ENCODE measurements at regions not wholly inside any gene's neighbourhood (a gene's known extent, or its start where the extent isn't known, plus 50 kb on each side); places are given as distances from the start of the nearest gene placed in this dataset.
A peak's percentile ranks its signal among the peaks of the same experiment; 100 is the strongest.

DNA sequence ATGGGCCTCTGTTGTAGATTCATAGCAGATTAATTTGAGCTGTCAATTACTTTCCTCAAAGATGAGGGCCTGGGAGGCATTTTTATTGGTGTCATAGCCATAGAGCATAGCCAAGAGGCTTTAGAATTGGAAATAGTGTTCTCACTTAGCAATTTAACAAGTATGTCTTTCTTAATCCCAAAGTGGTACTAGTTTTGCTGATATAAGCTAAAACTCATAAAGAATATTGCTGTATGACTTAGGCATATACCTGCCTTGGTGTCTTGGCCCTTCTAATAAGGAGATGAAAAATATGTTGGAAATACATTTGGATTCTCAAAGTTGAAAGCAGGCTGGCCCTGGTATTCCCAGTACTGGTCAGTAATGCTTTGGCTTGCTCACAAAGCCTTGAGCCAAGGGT is 221.5 kb upstream of the CXCL13 start:
- Mint-ChIP-seq H3K27ac (ENCODE audit: unreplicated experiment) (no peak overlapping the region), H3K4me1 (no peaks in the 10 kb centered on the region), H3K9me3 (no peaks in the 10 kb centered on the region), H3K27me3 (ENCODE audit: low read depth) (peaks cover 15% of the 10 kb centered on the region), H3K4me3 (no peak overlapping the region), H3K36me3 (ENCODE audit: low read depth) (no peaks in the 10 kb centered on the region)
- TF ChIP-seq, protein P1, sequence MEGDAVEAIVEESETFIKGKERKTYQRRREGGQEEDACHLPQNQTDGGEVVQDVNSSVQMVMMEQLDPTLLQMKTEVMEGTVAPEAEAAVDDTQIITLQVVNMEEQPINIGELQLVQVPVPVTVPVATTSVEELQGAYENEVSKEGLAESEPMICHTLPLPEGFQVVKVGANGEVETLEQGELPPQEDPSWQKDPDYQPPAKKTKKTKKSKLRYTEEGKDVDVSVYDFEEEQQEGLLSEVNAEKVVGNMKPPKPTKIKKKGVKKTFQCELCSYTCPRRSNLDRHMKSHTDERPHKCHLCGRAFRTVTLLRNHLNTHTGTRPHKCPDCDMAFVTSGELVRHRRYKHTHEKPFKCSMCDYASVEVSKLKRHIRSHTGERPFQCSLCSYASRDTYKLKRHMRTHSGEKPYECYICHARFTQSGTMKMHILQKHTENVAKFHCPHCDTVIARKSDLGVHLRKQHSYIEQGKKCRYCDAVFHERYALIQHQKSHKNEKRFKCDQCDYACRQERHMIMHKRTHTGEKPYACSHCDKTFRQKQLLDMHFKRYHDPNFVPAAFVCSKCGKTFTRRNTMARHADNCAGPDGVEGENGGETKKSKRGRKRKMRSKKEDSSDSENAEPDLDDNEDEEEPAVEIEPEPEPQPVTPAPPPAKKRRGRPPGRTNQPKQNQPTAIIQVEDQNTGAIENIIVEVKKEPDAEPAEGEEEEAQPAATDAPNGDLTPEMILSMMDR (conservative IDR thresholded peaks at IDR 0.05) = no peak
- DNase-seq (ENCODE audit: low read depth, low spot score) = no peak

DNA sequence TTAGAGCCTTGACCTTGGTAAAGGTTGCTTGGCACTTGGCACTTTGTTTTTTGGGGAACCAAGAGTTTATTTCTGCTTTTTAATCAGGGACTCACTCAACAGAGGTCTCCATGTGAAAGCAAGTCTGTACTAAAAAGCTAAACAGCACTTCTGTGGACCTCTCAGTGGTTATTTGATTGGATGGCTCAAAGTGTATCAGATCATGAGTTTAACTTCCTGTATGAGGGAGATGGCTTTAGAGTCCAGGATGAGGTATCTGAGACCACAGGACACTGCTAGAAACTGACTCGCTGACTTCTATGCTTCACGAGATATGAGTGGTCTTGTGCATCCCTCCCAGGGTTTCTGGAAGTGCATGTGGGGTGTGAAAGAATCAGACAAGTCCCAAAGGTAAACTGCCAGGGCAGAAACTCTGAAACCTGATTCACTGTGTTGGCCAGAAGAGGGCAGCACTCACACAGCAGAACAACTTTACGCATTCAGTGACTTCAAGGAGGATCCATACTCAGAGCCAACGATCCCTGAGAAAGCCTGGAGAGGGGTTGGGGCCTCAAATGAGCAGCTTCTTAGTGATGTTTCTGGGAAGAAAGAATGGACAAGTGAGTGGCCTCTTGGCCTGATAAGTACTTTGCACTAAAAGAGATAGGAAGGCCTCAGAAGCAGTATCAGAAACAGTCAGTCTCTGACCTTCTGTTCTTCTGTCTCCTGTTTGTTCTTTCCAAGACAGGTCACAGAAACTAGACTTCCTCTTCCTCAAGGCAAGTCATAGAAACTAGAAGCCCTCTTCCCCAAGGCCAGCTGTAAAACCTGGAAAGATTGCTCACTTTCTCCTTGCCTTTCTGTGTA is 220.3 kb upstream of the CXCL13 start:
- no peaks in the 10 kb centered on the region for H3K4me1 Mint-ChIP-seq
- DNase-seq (ENCODE audit: low read depth, low spot score) = peak; percentile 69
- H3K27me3 Mint-ChIP-seq (ENCODE audit: low read depth) = peaks cover 15% of the 10 kb centered on the region
- TF ChIP-seq, protein P1 (conservative IDR thresholded peaks at IDR 0.05) = peak; percentile 84
- no peak overlapping the region for H3K4me3 Mint-ChIP-seq
- no peak overlapping the region for H3K27ac Mint-ChIP-seq (ENCODE audit: unreplicated experiment)
- no peaks in the 10 kb centered on the region for H3K9me3 Mint-ChIP-seq
- H3K36me3 Mint-ChIP-seq (ENCODE audit: low read depth) = no peaks in the 10 kb centered on the region

DNA sequence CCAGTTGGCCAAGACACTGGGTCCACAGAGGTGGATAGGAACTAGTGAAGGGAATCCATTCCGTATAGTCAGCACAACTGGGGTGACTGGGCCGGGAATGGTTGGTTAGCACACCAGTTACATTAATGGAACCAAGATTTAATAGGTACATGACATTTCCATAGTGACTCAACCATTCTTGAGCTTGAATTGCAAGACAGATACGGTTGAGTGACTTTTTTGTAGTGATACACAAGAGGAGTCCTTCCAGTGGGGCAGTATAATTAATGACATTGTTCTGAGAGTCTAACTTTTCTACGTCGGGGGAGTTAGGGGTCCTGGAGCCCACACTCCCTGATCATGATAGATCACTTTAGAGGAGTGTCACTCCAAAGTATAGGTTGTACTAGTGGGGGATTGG is 211.6 kb upstream of the CXCL13 start:
- Mint-ChIP-seq H3K9me3 (no peaks in the 10 kb centered on the region), H3K4me3 (no peak overlapping the region), H3K27me3 (ENCODE audit: low read depth) (no peaks in the 10 kb centered on the region), H3K36me3 (ENCODE audit: low read depth) (no peaks in the 10 kb centered on the region), H3K27ac (ENCODE audit: unreplicated experiment) (no peak overlapping the region), H3K4me1 (peaks cover 4% of the 10 kb centered on the region)
- no peak for DNase-seq (ENCODE audit: low read depth, low spot score)
- TF ChIP-seq, protein P1 (conservative IDR thresholded peaks at IDR 0.05) = no peak

DNA sequence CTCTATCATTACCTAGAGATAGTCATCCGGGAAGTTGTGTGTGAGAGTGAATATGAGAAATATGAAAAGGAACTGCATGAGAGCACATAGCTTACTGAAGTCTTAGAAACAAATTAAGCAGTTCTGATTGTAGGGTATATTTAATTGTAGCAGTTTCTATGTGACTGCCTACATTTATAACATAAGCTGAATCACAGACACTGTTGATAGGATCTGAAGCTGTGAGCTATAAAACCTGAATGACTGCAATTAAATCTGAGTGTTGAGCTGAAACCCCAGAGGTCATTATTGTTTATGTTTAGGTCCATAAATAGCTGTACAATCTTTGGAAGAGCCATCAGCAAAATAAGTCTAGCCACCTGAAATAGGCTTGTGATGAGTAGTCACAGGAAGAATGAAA is 210.1 kb upstream of the CXCL13 start:
- H3K27ac Mint-ChIP-seq (ENCODE audit: unreplicated experiment) = no peak overlapping the region
- no peaks in the 10 kb centered on the region for H3K9me3 Mint-ChIP-seq
- H3K27me3 Mint-ChIP-seq (ENCODE audit: low read depth) = no peaks in the 10 kb centered on the region

DNA sequence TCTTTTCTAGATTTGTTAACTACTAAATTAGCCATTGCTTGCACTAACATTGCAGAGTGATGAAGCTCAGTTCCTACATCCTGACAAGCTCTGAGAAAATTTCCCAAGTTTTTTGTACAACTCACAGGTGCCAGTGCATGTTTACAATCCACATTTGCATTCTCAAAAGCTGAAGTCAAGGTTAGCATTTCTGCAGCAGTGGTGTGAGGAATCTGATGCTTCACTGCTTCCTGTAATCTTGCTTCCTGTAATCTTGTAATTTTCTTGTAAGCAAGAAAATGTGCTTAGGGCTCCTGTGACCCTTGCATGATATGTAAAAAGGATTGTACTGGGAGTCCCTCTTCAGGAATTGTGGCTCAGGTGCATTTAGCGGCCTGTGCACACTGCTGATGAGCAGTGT is 207.4 kb upstream of the CXCL13 start:
- H3K9me3 Mint-ChIP-seq = no peaks in the 10 kb centered on the region
- H3K36me3 Mint-ChIP-seq (ENCODE audit: low read depth) = no peaks in the 10 kb centered on the region
- H3K27ac Mint-ChIP-seq (ENCODE audit: unreplicated experiment) = no peak overlapping the region
- TF ChIP-seq, protein P1 (conservative IDR thresholded peaks at IDR 0.05) = no peak
- DNase-seq (ENCODE audit: low read depth, low spot score) = no peak
- no peak overlapping the region for H3K4me3 Mint-ChIP-seq
- peaks cover 19% of the 10 kb centered on the region for H3K27me3 Mint-ChIP-seq (ENCODE audit: low read depth)
- H3K4me1 Mint-ChIP-seq = peaks cover 4% of the 10 kb centered on the region

More for the DNA sequence above, 210.1 kb upstream of the CXCL13 start:
- TF ChIP-seq, protein P1 (conservative IDR thresholded peaks at IDR 0.05) = no peak
- H3K36me3 Mint-ChIP-seq (ENCODE audit: low read depth) = no peaks in the 10 kb centered on the region
- H3K4me1 Mint-ChIP-seq = peaks cover 4% of the 10 kb centered on the region
- no peak overlapping the region for H3K4me3 Mint-ChIP-seq
- no peak for DNase-seq (ENCODE audit: low read depth, low spot score)
